Smooth muscle cell (in vitro differentiated cells): ENCODE measurements at regions not wholly inside any gene's neighbourhood (a gene's known extent, or its start where the extent isn't known, plus 50 kb on each side); places are given as distances from the start of the nearest gene placed in this dataset.

Experiments
- DNase-seq: peaks from one replicate; lab custom pipeline; 2025; ENCODE audit not compliant: unreplicated experiment; lab: John Stamatoyannopoulos, UW
- H2AFZ ChIP-seq: fragments of 200-600 bp; sonication (generic); 2 replicates; pipeline ENCODE4 v1.6.0; 2016; ENCODE audit warnings: antibody characterized with exemption, low read depth, mild to moderate bottlenecking
- H3F3A ChIP-seq: fragments of 200-600 bp; sonication (generic); 2 replicates; pipeline ENCODE4 v1.6.0; 2017; ENCODE audit warnings: antibody characterized with exemption, low read depth
- H3K27ac ChIP-seq: fragments of 200-600 bp; sonication (generic); 2 replicates; pipeline ENCODE4 v1.5.1; 2016; ENCODE audit warnings: low read depth, mild to moderate bottlenecking
- H3K27me3 ChIP-seq: fragments of 200-600 bp; sonication (generic); 2 replicates; pipeline ENCODE4 v1.6.1; 2016; ENCODE audit warnings: low read depth, mild to moderate bottlenecking
- H3K36me3 ChIP-seq: fragments of 200-600 bp; sonication (generic); 2 replicates; pipeline ENCODE4 v1.5.1; 2016; ENCODE audit warnings: low read depth
- H3K4me1 ChIP-seq: fragments of 200-600 bp; sonication (generic); 2 replicates; pipeline ENCODE4 v1.5.1; 2016; ENCODE audit warnings: low read depth
- H3K4me2 ChIP-seq: fragments of 200-600 bp; sonication (generic); 2 replicates; pipeline ENCODE4 v1.6.0; 2016; ENCODE audit warnings: mild to moderate bottlenecking
- H3K4me3 ChIP-seq: fragments of 200-600 bp; sonication (generic); 2 replicates; pipeline ENCODE4 v1.5.1; 2016; ENCODE audit warnings: mild to moderate bottlenecking
- H3K79me2 ChIP-seq: fragments of 200-600 bp; sonication (generic); 2 replicates; pipeline ENCODE4 v1.6.0; 2016; ENCODE audit warnings: low read depth, mild to moderate bottlenecking
- H3K9ac ChIP-seq: fragments of 200-600 bp; sonication (generic); 2 replicates; pipeline ENCODE4 v1.6.0; 2016; ENCODE audit warnings: low read depth
- H3K9me3 ChIP-seq: fragments of 200-600 bp; sonication (generic); replicated peaks from 2 replicates; pipeline ENCODE4 v1.5.1; 2016; ENCODE audit warnings: low read depth
- H4K20me1 ChIP-seq: fragments of 200-600 bp; sonication (generic); 2 replicates; pipeline ENCODE4 v1.6.0; 2016; ENCODE audit warnings: low read depth
- WGBS: methylation state at CpG from one replicate; pipeline ENCODE4 v1.1.7; 2016; ENCODE audit warnings: low lambda C conversion rate; 5-methylcytosine and 5-hydroxymethylcytosine counted together
- TF ChIP-seq, protein P1 (sequence below): fragments of 200-600 bp; sonication (generic); IDR thresholded peaks from 2 replicates; pipeline ENCODE4 v1.5.1; 2017; ENCODE audit warnings: borderline replicate concordance, mild to moderate bottlenecking, antibody characterized with exemption; ENCODE audit not compliant: insufficient read depth, poor library complexity, severe bottlenecking

DNA sequence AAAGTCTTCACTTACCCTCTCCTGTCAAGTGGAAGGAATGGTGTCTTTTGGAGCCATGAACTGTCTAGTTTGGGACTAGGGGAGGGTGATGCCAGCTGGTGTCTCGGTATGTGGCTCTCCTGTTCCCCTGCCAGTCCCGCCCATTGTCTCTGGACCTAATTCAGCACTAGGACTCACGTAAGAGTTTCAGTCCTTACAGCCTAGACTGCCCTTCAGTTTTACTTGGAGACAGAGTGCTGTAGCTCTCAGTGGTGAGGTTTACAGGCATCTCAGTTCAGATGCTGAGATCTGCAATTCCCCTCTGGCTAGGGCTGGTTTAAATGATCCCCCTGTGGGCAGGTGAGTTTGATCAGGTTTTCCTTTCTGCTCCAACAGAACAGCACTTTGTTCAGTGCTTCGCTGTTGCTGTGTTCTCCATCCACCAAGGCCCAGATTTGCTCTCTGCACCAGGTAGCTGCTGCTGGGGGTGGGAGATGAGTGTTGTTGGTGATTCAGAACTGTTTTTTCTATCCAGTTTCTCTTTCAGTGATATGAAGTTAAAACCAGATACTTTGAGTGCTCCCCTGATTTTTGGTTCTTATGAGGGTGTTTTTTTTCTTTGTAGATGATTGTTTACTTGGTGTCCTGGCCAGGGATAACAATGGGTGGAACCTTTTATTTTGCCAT, 198.3 kb upstream of the RNPC3 start:
- H3K9ac ChIP-seq, result no peak overlapping the region
- DNase-seq, result no peak
- H4K20me1 ChIP-seq, result no peaks in the 10 kb centered on the region
- H3K4me2 ChIP-seq, result no peak overlapping the region
- H3F3A ChIP-seq, result no peaks in the 10 kb centered on the region
- no peaks in the 10 kb centered on the region for H3K4me1 ChIP-seq
- no peak overlapping the region for H3K4me3 ChIP-seq
- no peak overlapping the region for H3K27ac ChIP-seq
- H3K9me3 ChIP-seq, result no peaks in the 10 kb centered on the region
- H3K79me2 ChIP-seq, result no peaks in the 10 kb centered on the region
- TF ChIP-seq, protein P1, sequence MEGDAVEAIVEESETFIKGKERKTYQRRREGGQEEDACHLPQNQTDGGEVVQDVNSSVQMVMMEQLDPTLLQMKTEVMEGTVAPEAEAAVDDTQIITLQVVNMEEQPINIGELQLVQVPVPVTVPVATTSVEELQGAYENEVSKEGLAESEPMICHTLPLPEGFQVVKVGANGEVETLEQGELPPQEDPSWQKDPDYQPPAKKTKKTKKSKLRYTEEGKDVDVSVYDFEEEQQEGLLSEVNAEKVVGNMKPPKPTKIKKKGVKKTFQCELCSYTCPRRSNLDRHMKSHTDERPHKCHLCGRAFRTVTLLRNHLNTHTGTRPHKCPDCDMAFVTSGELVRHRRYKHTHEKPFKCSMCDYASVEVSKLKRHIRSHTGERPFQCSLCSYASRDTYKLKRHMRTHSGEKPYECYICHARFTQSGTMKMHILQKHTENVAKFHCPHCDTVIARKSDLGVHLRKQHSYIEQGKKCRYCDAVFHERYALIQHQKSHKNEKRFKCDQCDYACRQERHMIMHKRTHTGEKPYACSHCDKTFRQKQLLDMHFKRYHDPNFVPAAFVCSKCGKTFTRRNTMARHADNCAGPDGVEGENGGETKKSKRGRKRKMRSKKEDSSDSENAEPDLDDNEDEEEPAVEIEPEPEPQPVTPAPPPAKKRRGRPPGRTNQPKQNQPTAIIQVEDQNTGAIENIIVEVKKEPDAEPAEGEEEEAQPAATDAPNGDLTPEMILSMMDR, result no peak
- H3K36me3 ChIP-seq, result no peaks in the 10 kb centered on the region
- H3K27me3 ChIP-seq, result no peaks in the 10 kb centered on the region
- no peak overlapping the region for H2AFZ ChIP-seq
- WGBS, result 95% methylated on average over 4 of the region's 4 CpGs

DNA sequence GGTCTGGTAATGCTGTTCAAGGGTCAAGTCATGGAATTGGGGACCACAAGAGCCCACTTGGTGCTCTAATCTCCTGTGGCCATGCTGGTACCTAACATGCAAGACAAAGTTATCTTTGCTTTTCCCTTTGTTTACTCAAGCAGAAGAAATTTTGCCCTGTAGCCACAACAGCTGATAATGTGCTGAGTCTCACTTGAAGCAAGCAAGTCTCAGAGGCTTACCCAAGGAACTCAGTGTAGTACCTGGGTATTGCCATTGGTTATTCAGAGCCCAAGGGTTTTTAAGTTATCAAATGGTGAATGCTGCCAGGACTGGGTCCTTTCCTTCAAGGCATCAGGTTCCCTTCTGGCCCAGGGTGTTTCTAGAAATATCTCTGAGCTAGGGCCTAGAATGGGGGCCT, 198.9 kb upstream of the RNPC3 start:
- TF ChIP-seq, protein P1, result no peak
- H3K27me3 ChIP-seq, result no peaks in the 10 kb centered on the region
- H3F3A ChIP-seq, result no peaks in the 10 kb centered on the region

DNA sequence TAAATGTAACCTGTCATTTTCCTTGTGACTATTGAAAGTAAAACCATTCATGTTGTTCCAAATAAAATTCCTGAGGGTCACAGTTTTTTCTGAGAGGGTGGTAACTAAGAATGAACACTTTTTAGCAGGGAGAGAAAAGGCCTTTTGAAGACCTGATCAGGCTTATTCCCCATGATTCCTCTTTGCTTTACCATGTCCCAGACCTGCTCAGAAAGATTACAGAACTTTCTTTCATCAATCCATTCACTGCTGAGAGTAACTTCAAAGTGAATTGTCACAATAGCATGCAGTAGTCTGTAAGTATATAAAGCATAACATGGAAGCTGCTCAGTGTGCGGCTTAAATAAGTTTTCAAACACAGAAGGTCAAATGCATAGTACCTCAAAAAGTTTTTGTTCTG, 201.5 kb upstream of the COL11A1 start:
- H3K9ac ChIP-seq, result no peak overlapping the region
- H3K27ac ChIP-seq, result no peak overlapping the region
- H3K9me3 ChIP-seq, result no peaks in the 10 kb centered on the region
- H4K20me1 ChIP-seq, result no peaks in the 10 kb centered on the region
- H3F3A ChIP-seq, result no peaks in the 10 kb centered on the region
- no peaks in the 10 kb centered on the region for H3K4me1 ChIP-seq
- H3K4me2 ChIP-seq, result no peak overlapping the region
- no peaks in the 10 kb centered on the region for H3K79me2 ChIP-seq
- TF ChIP-seq, protein P1, result no peak
- H3K36me3 ChIP-seq, result no peaks in the 10 kb centered on the region
- no peak overlapping the region for H2AFZ ChIP-seq
- no peaks in the 10 kb centered on the region for H3K27me3 ChIP-seq
- WGBS, result 100% methylated on average over 1 of the region's 1 CpG
- no peak overlapping the region for H3K4me3 ChIP-seq
- DNase-seq, result no peak

More for the DNA sequence above, 198.9 kb upstream of the RNPC3 start:
- Histone ChIP-seq H3K4me3 (no peak overlapping the region), H3K9ac (no peak overlapping the region), H3K4me2 (no peak overlapping the region), H3K79me2 (no peaks in the 10 kb centered on the region), H2AFZ (no peak overlapping the region), H4K20me1 (no peaks in the 10 kb centered on the region), H3K36me3 (no peaks in the 10 kb centered on the region), H3K27ac (no peak overlapping the region), H3K9me3 (no peaks in the 10 kb centered on the region), H3K4me1 (no peaks in the 10 kb centered on the region)
- DNase-seq, result no peak

DNA sequence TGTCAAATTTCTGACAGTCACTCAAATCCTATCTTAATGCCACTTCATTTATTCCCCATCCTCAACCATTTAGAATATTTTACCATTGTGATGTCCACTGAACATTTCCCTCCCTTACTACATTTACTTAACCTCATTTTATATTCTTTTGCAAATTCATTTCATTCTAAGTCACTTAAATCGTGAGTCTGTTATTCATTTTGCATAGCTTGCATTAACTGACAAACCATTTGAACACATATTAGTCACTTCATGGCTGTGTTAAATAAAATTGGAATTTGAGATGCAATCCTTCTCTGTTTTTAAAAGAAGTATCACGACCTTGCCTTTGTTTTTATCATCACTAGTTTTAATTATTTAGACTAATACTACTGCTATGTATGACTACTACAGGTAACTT, 199.4 kb upstream of the COL11A1 start:
- Histone ChIP-seq H3K27me3 (no peaks in the 10 kb centered on the region), H3K79me2 (no peaks in the 10 kb centered on the region), H3K4me1 (no peaks in the 10 kb centered on the region), H4K20me1 (no peaks in the 10 kb centered on the region), H3K4me2 (no peak overlapping the region), H3K4me3 (no peak overlapping the region), H3K36me3 (no peaks in the 10 kb centered on the region), H3F3A (no peaks in the 10 kb centered on the region), H2AFZ (no peak overlapping the region), H3K9me3 (no peaks in the 10 kb centered on the region), H3K9ac (no peak overlapping the region), H3K27ac (no peak overlapping the region)
- 86% methylated on average over 2 of the region's 2 CpGs for WGBS
- TF ChIP-seq, protein P1, result no peak
- DNase-seq, result no peak
